ENCODE measurements at regions not wholly inside any gene's neighbourhood (a gene's known extent, or its start where the extent isn't known, plus 50 kb on each side); places are given as distances from the start of the nearest gene placed in this dataset.
"Not testable (repeated sequence)": the region's sequence is repeated elsewhere in the genome, so short reads cannot be mapped to it uniquely, and the experiment has no call there.

- no peaks in the 10 kb centered on the region for H3K79me2 ChIP-seq (ENCODE audit: insufficient read depth, low read depth, low read length)
- no peaks in the 10 kb centered on the region for H4K20me1 ChIP-seq (ENCODE audit: insufficient read depth, low read length)
- no peak overlapping the region for H2AFZ ChIP-seq (ENCODE audit: low read length)
- no peak overlapping the region for H3K4me3 ChIP-seq (ENCODE audit: low read depth, low read length, poor library complexity, severe bottlenecking)
- no peak overlapping the region for H3K27ac ChIP-seq (ENCODE audit: low read depth, low read length, poor library complexity, severe bottlenecking)
- CTCF ChIA-PET (ENCODE audit: unreplicated experiment) = no interaction called here
- no peaks in the 10 kb centered on the region for H3K4me1 ChIP-seq (ENCODE audit: insufficient read depth, low read length, poor library complexity, severe bottlenecking)
- TF ChIP-seq EZH2phosphoT487 (IDR thresholded peaks at IDR 0.05; ENCODE audit: borderline replicate concordance, low read depth, low read length) = no peak
- H3K9me3 ChIP-seq (ENCODE audit: low read length) = no peaks in the 10 kb centered on the region
- no peak for DNase-seq (ENCODE audit: low spot score)
- intact Hi-C loops (cut with micrococcal nuclease; ENCODE audit: unreplicated experiment) = no loop called here
- no TSS peak for BruUV-seq (replicated peaks)
- H3K4me2 ChIP-seq (ENCODE audit: low read length) = no peak overlapping the region
- H3K36me3 ChIP-seq (ENCODE audit: insufficient read depth, low read length) = no peaks in the 10 kb centered on the region
- POLR2A ChIA-PET = interaction anchor here (1.0 kb wide), 1 partner anchor 29 kb away, joined by 3 read pairs; no protein-coding TSS in a partner anchor
- H3K9me2 ChIP-seq (ENCODE audit: insufficient read depth, low read length) = no peaks in the 10 kb centered on the region; the same call in 1 of the 2 replicates
These were observed 153.6 kb upstream of the MOCS2 start for GRCh38 chr5:53263151-53263550.

GRCh38 chr5:53265043-53265442 is 155.5 kb upstream of the MOCS2 start:
- H3K4me2 ChIP-seq (ENCODE audit: low read length) = no peak overlapping the region
- H3K9me2 ChIP-seq (ENCODE audit: insufficient read depth, low read length) = no peaks in the 10 kb centered on the region; the same call in 1 of the 2 replicates
- no peak overlapping the region for H2AFZ ChIP-seq (ENCODE audit: low read length)
- no peaks in the 10 kb centered on the region for H3K79me2 ChIP-seq (ENCODE audit: insufficient read depth, low read depth, low read length)
- no peak for TF ChIP-seq EZH2phosphoT487 (IDR thresholded peaks at IDR 0.05; ENCODE audit: borderline replicate concordance, low read depth, low read length)
- no peaks in the 10 kb centered on the region for H3K4me1 ChIP-seq (ENCODE audit: insufficient read depth, low read length, poor library complexity, severe bottlenecking)
- no peaks in the 10 kb centered on the region for H3K36me3 ChIP-seq (ENCODE audit: insufficient read depth, low read length)
- CTCF ChIA-PET (ENCODE audit: unreplicated experiment) = no interaction called here
- no peak overlapping the region for H3K4me3 ChIP-seq (ENCODE audit: low read depth, low read length, poor library complexity, severe bottlenecking)
- intact Hi-C loops (cut with micrococcal nuclease; ENCODE audit: unreplicated experiment) = no loop called here
- no TSS peak for BruUV-seq (replicated peaks)
- no peaks in the 10 kb centered on the region for H4K20me1 ChIP-seq (ENCODE audit: insufficient read depth, low read length)
- no peak for DNase-seq (ENCODE audit: low spot score)
- no peak overlapping the region for H3K27ac ChIP-seq (ENCODE audit: low read depth, low read length, poor library complexity, severe bottlenecking)
- no peaks in the 10 kb centered on the region for H3K9me3 ChIP-seq (ENCODE audit: low read length)
- POLR2A ChIA-PET = no interaction called here

- H3K36me3 ChIP-seq (ENCODE audit: insufficient read depth, low read length); H3K79me2 ChIP-seq (ENCODE audit: insufficient read depth, low read depth, low read length); H3K4me2 ChIP-seq (ENCODE audit: low read length); DNase-seq (ENCODE audit: low spot score); H3K9me3 ChIP-seq (ENCODE audit: low read length); H3K4me1 ChIP-seq (ENCODE audit: insufficient read depth, low read length, poor library complexity, severe bottlenecking); H2AFZ ChIP-seq (ENCODE audit: low read length); H4K20me1 ChIP-seq (ENCODE audit: insufficient read depth, low read length); CTCF ChIA-PET (ENCODE audit: unreplicated experiment); H3K4me3 ChIP-seq (ENCODE audit: low read depth, low read length, poor library complexity, severe bottlenecking); H3K9me2 ChIP-seq (ENCODE audit: insufficient read depth, low read length); intact Hi-C loops (cut with micrococcal nuclease; ENCODE audit: unreplicated experiment); POLR2A ChIA-PET; BruUV-seq (replicated peaks); H3K27ac ChIP-seq (ENCODE audit: low read depth, low read length, poor library complexity, severe bottlenecking): not testable (repeated sequence)
These were observed 158.7 kb upstream of the MOCS2 start for GRCh38 chr5:53268241-53268640.

GRCh38 chr5:53275666-53276065 is 166.1 kb upstream of the MOCS2 start:
- TF ChIP-seq CTCF (conservative IDR thresholded peaks at IDR 0.05; ENCODE audit: low read length) (no peak), EZH2phosphoT487 (IDR thresholded peaks at IDR 0.05; ENCODE audit: borderline replicate concordance, low read depth, low read length) (no peak)
- ChIA-PET CTCF (ENCODE audit: unreplicated experiment) (no interaction called here), POLR2A (no interaction called here)
- intact Hi-C loops (cut with micrococcal nuclease; ENCODE audit: unreplicated experiment) = no loop called here
- Histone ChIP-seq H3K4me2 (ENCODE audit: low read length) (no peak overlapping the region), H3K36me3 (ENCODE audit: insufficient read depth, low read length) (no peaks in the 10 kb centered on the region), H3K9me3 (ENCODE audit: low read length) (no peaks in the 10 kb centered on the region), H3K27ac (ENCODE audit: low read depth, low read length, poor library complexity, severe bottlenecking) (no peak overlapping the region), H3K79me2 (ENCODE audit: insufficient read depth, low read depth, low read length) (no peaks in the 10 kb centered on the region), H2AFZ (ENCODE audit: low read length) (no peak overlapping the region), H3K4me1 (ENCODE audit: insufficient read depth, low read length, poor library complexity, severe bottlenecking) (no peaks in the 10 kb centered on the region), H4K20me1 (ENCODE audit: insufficient read depth, low read length) (no peaks in the 10 kb centered on the region), H3K4me3 (ENCODE audit: low read depth, low read length, poor library complexity, severe bottlenecking) (no peak overlapping the region), H3K9me2 (ENCODE audit: insufficient read depth, low read length) (no peaks in the 10 kb centered on the region)
- BruUV-seq (replicated peaks) = no TSS peak
- no peak for DNase-seq (ENCODE audit: low spot score)

Measured in OCI-LY7 (cell line).